ENCODE measurements at regions not wholly inside any gene's neighbourhood (a gene's known extent, or its start where the extent isn't known, plus 50 kb on each side); places are given as distances from the start of the nearest gene placed in this dataset.

DNA sequence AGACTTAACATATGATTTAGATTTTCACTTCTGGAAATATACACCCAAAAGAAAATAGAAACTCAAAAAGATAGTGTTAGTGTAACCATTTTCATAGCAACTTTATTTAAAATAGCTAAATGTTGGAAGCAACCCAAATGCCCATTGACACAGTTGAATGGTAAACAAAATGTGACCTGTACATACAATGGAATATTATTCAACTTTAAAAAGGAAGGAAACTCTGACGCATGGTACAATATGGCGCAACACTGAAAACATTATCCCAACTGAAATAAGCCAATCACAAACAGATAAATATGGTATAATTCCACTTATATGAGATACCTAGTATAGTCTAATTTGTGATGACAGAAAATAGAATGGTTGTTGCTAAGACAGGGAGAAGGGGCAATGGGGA lies 1456.1 kb upstream of the MIR17HG start:
- Histone ChIP-seq H2AFZ (ENCODE audit: low read depth, low read length, poor library complexity, severe bottlenecking) (no peak overlapping the region), H3K9me2 (ENCODE audit: insufficient read depth) (no peaks in the 10 kb centered on the region), H3K79me2 (ENCODE audit: insufficient read depth, low read length) (no peaks in the 10 kb centered on the region), H4K20me1 (ENCODE audit: insufficient read depth) (no peaks in the 10 kb centered on the region), H3K4me2 (ENCODE audit: low read length) (no peak overlapping the region), H3K27me3 (ENCODE audit: insufficient read depth, low read length) (no peaks in the 10 kb centered on the region), H3K9me3 (ENCODE audit: control insufficient read depth in 1 of 2, insufficient read depth in 1 of 2, low read depth in 1 of 2, low read length in 2 of 2) (no peaks in the 10 kb centered on the region; a peak in 1 of 4 replicates), H3K36me3 (ENCODE audit: control insufficient read depth in 1 of 2, insufficient read depth in 2 of 2, low read length in 2 of 2) (no peaks in the 10 kb centered on the region), H3K4me1 (ENCODE audit: control insufficient read depth in 1 of 2, insufficient read depth in 2 of 2, low read length in 2 of 2) (no peaks in the 10 kb centered on the region), H3K27ac (ENCODE audit: low read depth, low read length) (no peak overlapping the region), H3K4me3 (replicated peaks in 1 of 2; ENCODE audit: low read depth in 1 of 2, low read length in 2 of 2) (no peak overlapping the region), H3K9ac (ENCODE audit: low read length) (no peak overlapping the region)
- ChIA-PET POLR2A (no interaction called here), RAD21 (ENCODE audit: low non-redundant PET in 1 of 2, low total read pairs in 2 of 2, uncharacterized antibody in 2 of 2, unreplicated experiment in 2 of 2) (no interaction called here), CTCF (no interaction called here)
- no peak for ATAC-seq
- intact Hi-C loops (cut with micrococcal nuclease): no loop called here
- no peak for DNase-seq (ENCODE audit: low read depth, low spot score)
- TF ChIP-seq EGR1 (IDR thresholded peaks at IDR 0.05; ENCODE audit: low read depth): no peak
- no peak for TF ChIP-seq EZH2phosphoT487 (IDR thresholded peaks at IDR 0.05; ENCODE audit: borderline replicate concordance)
- no peak for TF ChIP-seq POLR2A (IDR thresholded peaks at IDR 0.05; ENCODE audit: borderline replicate concordance, extremely low read depth, insufficient read depth, insufficient read length)
- no TSS peak for BruUV-seq (replicated peaks)

DNA sequence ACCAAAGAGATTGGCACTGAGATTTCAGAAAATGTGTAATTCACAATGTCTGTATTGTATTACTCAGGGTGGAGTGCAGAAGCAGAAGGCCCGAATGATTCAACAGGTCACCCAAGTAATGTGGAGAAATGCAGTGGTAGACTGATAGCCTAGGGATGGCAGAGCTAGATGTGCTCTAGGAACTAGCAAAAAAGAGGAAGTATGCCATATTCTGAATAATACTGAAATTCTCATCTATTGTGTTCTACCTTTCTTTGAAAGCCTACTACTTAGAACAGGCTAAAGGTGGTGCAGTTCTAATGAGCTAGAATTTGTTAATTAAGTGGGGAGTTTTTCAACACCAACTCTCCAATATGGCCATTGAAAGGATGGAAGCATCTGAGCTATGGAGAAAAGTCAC lies 1449.8 kb upstream of the MIR17HG start:
- Histone ChIP-seq H3K4me1 (ENCODE audit: control insufficient read depth in 1 of 2, insufficient read depth in 2 of 2, low read length in 2 of 2) (no peaks in the 10 kb centered on the region), H3K4me2 (ENCODE audit: low read length) (no peak overlapping the region), H3K36me3 (ENCODE audit: control insufficient read depth in 1 of 2, insufficient read depth in 2 of 2, low read length in 2 of 2) (no peaks in the 10 kb centered on the region), H4K20me1 (ENCODE audit: insufficient read depth) (no peaks in the 10 kb centered on the region), H3K9ac (ENCODE audit: low read length) (no peak overlapping the region), H3K4me3 (replicated peaks in 1 of 2; ENCODE audit: low read depth in 1 of 2, low read length in 2 of 2) (no peak overlapping the region), H2AFZ (ENCODE audit: low read depth, low read length, poor library complexity, severe bottlenecking) (no peak overlapping the region), H3K79me2 (ENCODE audit: insufficient read depth, low read length) (no peaks in the 10 kb centered on the region), H3K9me2 (ENCODE audit: insufficient read depth) (no peaks in the 10 kb centered on the region), H3K27me3 (ENCODE audit: insufficient read depth, low read length) (no peaks in the 10 kb centered on the region), H3K9me3 (ENCODE audit: control insufficient read depth in 1 of 2, insufficient read depth in 1 of 2, low read depth in 1 of 2, low read length in 2 of 2) (no peaks in the 10 kb centered on the region; a peak in 1 of 4 replicates), H3K27ac (ENCODE audit: low read depth, low read length) (no peak overlapping the region)
- TF ChIP-seq ATF3 (IDR thresholded peaks at IDR 0.05) (no peak), ZNF274 (IDR thresholded peaks at IDR 0.05; ENCODE audit: low read depth, low read length) (no peak), TCF7L2 (IDR thresholded peaks at IDR 0.05; ENCODE audit: borderline replicate concordance, extremely low read depth, insufficient read depth, insufficient read length) (no peak), FOSL1 (IDR thresholded peaks at IDR 0.05; ENCODE audit: low read depth) (no peak), EZH2phosphoT487 (IDR thresholded peaks at IDR 0.05; ENCODE audit: borderline replicate concordance) (no peak), ZFX (IDR thresholded peaks at IDR 0.05) (no peak), RAD21 (IDR thresholded peaks at IDR 0.05; ENCODE audit: low read depth) (no peak)
- DNase-seq (ENCODE audit: low read depth, low spot score) (no peak), ATAC-seq (no peak)
- ChIA-PET CTCF (no interaction called here), POLR2A (no interaction called here), RAD21 (ENCODE audit: low non-redundant PET in 1 of 2, low total read pairs in 2 of 2, uncharacterized antibody in 2 of 2, unreplicated experiment in 2 of 2) (no interaction called here)
- intact Hi-C loops (cut with micrococcal nuclease): no loop called here
- no TSS peak for BruUV-seq (replicated peaks)

Measured in HCT116 (cell line).